ENCODE measurements at regions not wholly inside any gene's neighbourhood (a gene's known extent, or its start where the extent isn't known, plus 50 kb on each side); places are given as distances from the start of the nearest gene placed in this dataset.
"Not testable (repeated sequence)": the region's sequence is repeated elsewhere in the genome, so short reads cannot be mapped to it uniquely, and the experiment has no call there.

DNA sequence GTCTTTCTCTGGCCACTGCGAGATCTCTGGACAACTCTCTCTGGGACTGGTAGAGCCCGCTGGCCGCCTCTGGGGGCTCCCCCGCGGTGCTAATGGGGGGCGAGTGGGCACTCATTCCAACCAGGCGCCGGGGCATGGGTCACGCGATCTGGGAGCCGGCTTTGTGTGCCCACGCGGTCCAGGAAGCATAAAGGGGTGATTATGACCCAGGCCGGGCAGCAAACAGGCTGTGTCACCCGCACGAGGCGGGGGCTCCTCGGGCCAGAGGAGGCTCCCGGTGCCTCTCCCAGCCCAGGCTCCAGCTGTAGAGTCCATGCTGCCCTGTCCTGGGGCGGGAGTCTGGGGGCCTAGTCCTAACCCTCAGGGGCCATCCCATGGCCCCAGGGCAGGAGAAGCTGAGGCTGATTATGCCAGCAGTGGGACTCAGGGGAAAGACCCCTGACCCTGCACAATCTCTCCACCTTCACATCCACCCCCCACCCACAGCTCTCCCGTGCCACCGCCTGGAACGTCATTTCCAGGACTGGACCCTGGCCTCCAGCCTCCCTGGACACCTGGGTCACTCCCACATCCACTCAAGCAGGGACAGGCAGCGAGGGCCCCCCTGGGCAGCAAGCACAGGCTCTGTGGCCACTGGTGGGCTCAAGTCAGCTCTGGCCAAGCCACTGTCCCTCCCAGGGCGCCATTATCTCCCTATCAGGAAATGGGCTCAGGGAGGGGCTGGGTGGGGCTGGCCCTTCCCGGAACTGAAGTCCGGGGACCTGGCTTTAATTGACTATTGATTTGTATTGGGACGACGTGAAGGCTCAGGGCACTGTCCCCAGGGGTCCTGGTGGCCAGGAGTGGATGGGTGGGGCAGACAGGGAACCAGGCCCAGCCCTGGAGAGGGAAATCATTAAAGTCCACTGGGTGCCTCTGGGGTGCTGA is 50.0 kb downstream of the PTPRS start:
- in situ Hi-C loops (cut with HindIII; ENCODE audit: low pct_unique_long_range_greater_than_20kb, low sequenced_read_pairs): no loop called here
- no peak for TF ChIP-seq JUND (IDR thresholded peaks at IDR 0.05; ENCODE audit: low read depth)
- no peak for DNase-seq (ENCODE audit: low read depth in 1 of 2, low spot score in 1 of 2)

DNA sequence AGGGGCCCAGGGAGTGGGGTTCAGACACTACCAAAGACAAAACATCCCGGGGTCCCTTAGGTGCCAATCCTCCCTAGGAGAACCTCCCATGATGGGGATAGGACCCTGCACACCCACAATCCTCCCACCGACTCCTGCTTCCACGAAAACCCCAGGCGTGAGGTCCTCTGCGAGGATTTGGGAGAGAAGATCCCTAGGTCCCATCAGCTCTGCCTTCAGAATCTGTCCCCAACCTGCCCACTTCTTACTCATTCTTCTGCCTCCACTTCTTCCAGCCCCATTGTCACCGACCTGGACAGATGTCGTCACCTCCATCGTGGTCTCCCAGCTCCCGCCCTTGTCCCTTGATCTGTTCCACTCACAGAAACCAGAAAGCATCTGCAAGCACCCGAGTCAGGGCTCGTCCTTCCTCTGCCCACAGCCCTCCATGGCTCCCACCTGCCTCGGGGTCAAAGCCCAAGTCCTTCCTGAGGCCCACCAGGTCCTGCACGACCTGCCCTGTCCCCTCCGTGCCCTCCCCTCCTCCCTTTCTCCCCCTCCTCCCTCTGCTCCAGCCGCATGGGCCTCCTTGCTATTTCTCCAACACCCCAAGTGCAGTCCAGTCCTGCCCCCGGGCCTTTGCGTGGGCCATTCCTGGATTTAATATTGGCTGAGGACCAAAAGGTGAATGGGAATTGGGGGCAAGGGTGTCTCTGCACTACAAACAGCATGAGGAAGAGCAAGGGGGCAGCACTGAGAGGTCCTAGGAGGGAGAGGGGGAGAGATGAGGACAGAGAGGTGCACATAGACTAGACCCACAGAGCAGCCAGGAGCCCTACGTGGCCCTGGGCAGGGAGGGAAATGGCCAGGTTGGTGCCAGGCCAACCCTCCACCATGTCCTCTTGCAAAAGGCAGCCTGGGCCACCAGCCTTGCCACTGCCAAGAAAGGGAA is 51.3 kb downstream of the PTPRS start:
- TF ChIP-seq JUND (IDR thresholded peaks at IDR 0.05; ENCODE audit: low read depth): no peak
- DNase-seq (ENCODE audit: low read depth in 1 of 2, low spot score in 1 of 2): no peak
- in situ Hi-C loops (cut with HindIII; ENCODE audit: low pct_unique_long_range_greater_than_20kb, low sequenced_read_pairs): no loop called here

DNA sequence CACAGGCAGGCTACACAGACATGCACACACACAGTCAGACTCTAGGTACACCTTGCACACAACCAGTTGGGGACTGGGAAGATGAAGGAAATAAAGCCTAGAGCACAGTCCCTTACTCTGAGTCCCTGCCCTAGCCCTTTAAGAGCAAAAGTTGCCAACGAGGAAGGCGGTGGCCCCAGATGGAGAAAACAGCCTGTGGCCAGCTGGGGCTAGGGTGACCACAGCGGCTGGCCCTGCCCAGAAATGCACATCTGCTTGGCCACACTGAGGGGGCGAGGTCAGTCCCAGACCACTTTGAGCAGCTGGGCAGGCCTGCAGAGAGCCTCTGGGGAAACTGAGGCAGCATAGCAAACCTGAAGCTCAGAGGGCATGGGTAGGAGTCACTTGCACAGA is 52.3 kb downstream of the PTPRS start:
- in situ Hi-C loops (cut with HindIII; ENCODE audit: low pct_unique_long_range_greater_than_20kb, low sequenced_read_pairs): no loop called here
- DNase-seq (ENCODE audit: low read depth in 1 of 2, low spot score in 1 of 2): no peak
- TF ChIP-seq JUND (IDR thresholded peaks at IDR 0.05; ENCODE audit: low read depth): no peak

DNA sequence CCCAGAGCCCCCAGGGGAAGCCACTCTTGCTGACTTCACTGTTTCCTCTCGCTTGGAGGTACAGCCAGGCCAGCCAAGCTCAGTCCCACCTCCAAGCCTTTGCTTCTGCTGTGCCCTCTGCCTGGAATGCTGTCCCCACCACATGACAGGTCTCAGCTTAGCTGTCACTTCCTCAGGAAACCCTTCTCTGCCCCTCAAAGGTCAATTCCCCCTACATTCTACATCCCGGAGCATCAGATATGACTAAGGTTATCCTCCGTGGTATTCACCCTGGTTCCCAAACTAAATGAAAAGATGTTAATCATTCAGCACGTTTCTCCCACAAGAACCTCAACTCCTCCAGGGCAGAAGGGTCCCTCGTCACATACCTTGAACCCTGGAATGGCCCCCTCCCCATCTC is 53.5 kb downstream of the PTPRS start:
- in situ Hi-C loops (cut with HindIII; ENCODE audit: low pct_unique_long_range_greater_than_20kb, low sequenced_read_pairs): no loop called here
- DNase-seq (ENCODE audit: low read depth in 1 of 2, low spot score in 1 of 2): no peak
- TF ChIP-seq JUND (IDR thresholded peaks at IDR 0.05; ENCODE audit: low read depth): no peak

DNA sequence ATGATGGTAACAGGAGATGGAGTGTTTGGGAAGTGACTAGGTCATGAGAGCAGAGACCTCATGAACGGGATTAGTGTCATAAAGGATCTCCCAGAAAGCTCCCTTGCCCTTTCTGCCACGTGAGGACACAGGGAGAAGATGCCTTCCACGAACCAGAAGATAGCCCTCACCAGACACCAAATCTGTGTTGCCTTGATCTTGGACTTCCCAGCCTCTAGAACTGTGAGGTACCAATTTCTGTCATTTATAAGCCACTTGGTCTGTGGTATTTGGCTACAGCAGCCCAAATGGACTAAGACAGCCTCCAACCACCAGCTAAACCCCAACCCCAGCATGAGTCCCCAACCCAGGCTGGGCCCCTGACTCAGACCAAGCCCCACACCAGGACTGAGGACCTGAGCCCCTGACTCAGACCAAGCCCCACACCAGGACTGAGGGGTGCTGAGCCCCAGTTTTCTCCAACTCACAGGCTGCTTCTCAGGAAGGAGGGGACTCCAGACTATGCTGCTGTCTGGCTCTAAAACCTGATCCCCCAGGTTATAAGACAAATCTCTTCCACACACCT is 54.1 kb downstream of the PTPRS start:
- in situ Hi-C loops (cut with HindIII; ENCODE audit: low pct_unique_long_range_greater_than_20kb, low sequenced_read_pairs): no loop called here
- TF ChIP-seq JUND (IDR thresholded peaks at IDR 0.05; ENCODE audit: low read depth): no peak
- no peak for DNase-seq (ENCODE audit: low read depth in 1 of 2, low spot score in 1 of 2)

DNA sequence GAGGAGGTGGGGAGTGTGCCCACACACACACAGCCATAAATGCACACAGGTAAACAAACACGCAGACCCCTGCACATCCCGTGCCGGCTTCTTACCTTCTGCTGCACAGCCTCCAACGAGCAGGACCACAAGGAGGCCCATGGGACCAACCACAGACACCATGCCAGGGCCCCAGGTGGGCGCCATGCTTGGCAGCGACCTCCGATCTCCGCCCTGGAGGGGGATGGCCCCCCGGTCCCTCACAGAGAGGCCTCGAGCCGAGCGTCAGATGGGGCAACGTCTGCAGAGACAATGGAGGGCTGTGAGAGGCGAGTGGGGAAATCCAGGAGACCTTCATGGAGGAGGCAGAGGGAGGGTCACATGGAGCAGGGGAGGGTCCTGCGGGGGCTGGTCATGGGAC is 54.7 kb downstream of the PTPRS start:
- in situ Hi-C loops (cut with HindIII; ENCODE audit: low pct_unique_long_range_greater_than_20kb, low sequenced_read_pairs): no loop called here
- no peak for TF ChIP-seq JUND (IDR thresholded peaks at IDR 0.05; ENCODE audit: low read depth)

DNA sequence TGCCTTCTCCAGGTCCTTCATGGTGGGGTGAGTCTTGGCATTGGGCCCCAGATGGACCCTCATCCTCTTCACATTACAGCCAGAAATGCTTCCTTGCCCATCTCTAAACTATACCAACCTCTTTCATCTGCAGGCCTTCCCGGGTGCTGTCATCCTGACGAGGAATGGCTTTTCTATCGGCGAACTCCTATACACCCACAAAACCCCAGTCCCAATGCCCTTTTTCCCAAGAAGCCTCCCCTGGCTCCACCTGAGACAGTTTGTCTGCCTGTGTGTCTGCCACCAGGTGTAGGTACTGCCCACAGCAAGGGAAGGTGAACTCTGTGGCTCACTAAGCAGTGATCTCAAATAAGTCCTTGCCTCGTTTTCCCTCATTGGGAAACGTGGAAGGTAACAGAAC is 55.3 kb downstream of the PTPRS start:
- DNase-seq (ENCODE audit: low read depth in 1 of 2, low spot score in 1 of 2): no peak
- in situ Hi-C loops (cut with HindIII; ENCODE audit: low pct_unique_long_range_greater_than_20kb, low sequenced_read_pairs): no loop called here
- no peak for TF ChIP-seq JUND (IDR thresholded peaks at IDR 0.05; ENCODE audit: low read depth)

More for the DNA sequence above, 54.7 kb downstream of the PTPRS start:
- DNase-seq (ENCODE audit: low read depth in 1 of 2, low spot score in 1 of 2): no peak

DNA sequence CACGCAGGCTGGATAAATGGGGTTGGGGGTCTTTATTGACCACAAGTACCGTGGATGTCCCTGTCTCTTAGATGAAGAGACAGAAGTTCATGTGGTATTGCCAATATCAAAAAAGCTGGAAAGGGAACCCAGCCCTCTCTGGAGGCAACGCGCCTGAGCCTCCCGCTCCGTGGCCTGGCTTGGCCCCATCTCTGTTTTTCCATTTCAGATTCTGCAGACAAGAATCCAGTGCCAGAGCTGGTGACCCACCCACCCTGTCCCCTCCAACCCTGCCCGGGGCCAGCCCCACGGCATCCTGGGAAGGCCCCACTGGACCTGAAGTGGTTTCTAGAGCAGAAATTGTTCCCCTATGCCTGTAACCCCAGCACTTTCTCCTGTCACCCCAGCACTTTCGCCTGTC is 57.7 kb downstream of the PTPRS start:
- no peak for DNase-seq (ENCODE audit: low read depth in 1 of 2, low spot score in 1 of 2)
- TF ChIP-seq JUND (IDR thresholded peaks at IDR 0.05; ENCODE audit: low read depth): no peak
- in situ Hi-C loops (cut with HindIII; ENCODE audit: low pct_unique_long_range_greater_than_20kb, low sequenced_read_pairs): no loop called here

- DNase-seq (ENCODE audit: low read depth in 1 of 2, low spot score in 1 of 2): no peak
- in situ Hi-C loops (cut with HindIII; ENCODE audit: low pct_unique_long_range_greater_than_20kb, low sequenced_read_pairs): no loop called here
- TF ChIP-seq JUND (IDR thresholded peaks at IDR 0.05; ENCODE audit: low read depth): no peak
These were observed 59.0 kb downstream of the PTPRS start for GRCh38 chr19:5281588-5281987.

- in situ Hi-C loops (cut with HindIII; ENCODE audit: low pct_unique_long_range_greater_than_20kb, low sequenced_read_pairs); DNase-seq (ENCODE audit: low read depth in 1 of 2, low spot score in 1 of 2): not testable (repeated sequence)
These were observed 64.9 kb downstream of the PTPRS start for GRCh38 chr19:5275668-5276067.

GRCh38 chr19:5273782-5274181 is 66.8 kb downstream of the PTPRS start:
- no peak for TF ChIP-seq JUND (IDR thresholded peaks at IDR 0.05; ENCODE audit: low read depth)

GRCh38 chr19:5271145-5271544 is 69.5 kb downstream of the PTPRS start:
- in situ Hi-C loops (cut with HindIII; ENCODE audit: low pct_unique_long_range_greater_than_20kb, low sequenced_read_pairs): no loop called here
- TF ChIP-seq JUND (IDR thresholded peaks at IDR 0.05; ENCODE audit: low read depth): no peak
- no peak for DNase-seq (ENCODE audit: low read depth in 1 of 2, low spot score in 1 of 2)

More at GRCh38 chr19:5273782-5274181, 66.8 kb downstream of the PTPRS start:
- in situ Hi-C loops (cut with HindIII; ENCODE audit: low pct_unique_long_range_greater_than_20kb, low sequenced_read_pairs): no loop called here
- DNase-seq (ENCODE audit: low read depth in 1 of 2, low spot score in 1 of 2): no peak
